ENCODE measurements at regions not wholly inside any gene's neighbourhood (a gene's known extent, or its start where the extent isn't known, plus 50 kb on each side); places are given as distances from the start of the nearest gene placed in this dataset.

- no peak for TF ChIP-seq EZH2 (IDR thresholded peaks at IDR 0.05; ENCODE audit: insufficient read depth, poor library complexity, severe bottlenecking)
- no peak for TF ChIP-seq EZH2phosphoT487 (IDR thresholded peaks at IDR 0.05; ENCODE audit: insufficient read depth, low read depth)
Measured at GRCh38 chr10:33652870-33653269, 318.4 kb upstream of the NRP1 start.
